K562 (cell line): ENCODE measurements at regions not wholly inside any gene's neighbourhood (a gene's known extent, or its start where the extent isn't known, plus 50 kb on each side); places are given as distances from the start of the nearest gene placed in this dataset.

ENCODE experiments used
- ATAC-seq: fragments of 200-7000 bp; cut with Tn5 transposase; 3 replicates; pipeline ENCODE4 v1.9.1; 2020; ENCODE audit warnings: moderate library complexity
- BruUV-seq: library from RNA; stranded (reverse); fragments of 400-500 nt; replicated peaks from 2 replicates; lab custom pipeline; 2021; lab: Mats Ljungman, UMichigan
- CTCF ChIA-PET: fragments of 300-600 bp; formaldehyde crosslinking; extraction: SDS; loops from one replicate; lab custom pipeline; 2021; ENCODE audit warnings: low intra/inter-chr PET ratio; lab: Yijun Ruan, JAX
- POLR2A ChIA-PET: fragments of 300-600, 350-650 bp; sonication (Branson Sonifier 250); formaldehyde crosslinking; extraction: SDS; loops from one replicate; lab custom pipeline; 2021; ENCODE audit warnings: antibody characterized with exemption, inconsistent platforms; lab: Yijun Ruan, JAX
- DNase-seq, 4 experiments: peaks; one replicate each; pipeline versions ENCODE4 v3.0.0 to v3.0.0-alpha.2; 2011 to 2018; ENCODE audit warnings: low spot score in 3 of 4, mixed read lengths in 3 of 4; ENCODE audit errors: extremely low read depth in 1 of 4
- FAIRE-seq: peaks from 2 replicates; lab custom pipeline; 2011; peaks lifted over from hg19 to GRCh38; lab: Jason Lieb, UNC
- H2AFZ ChIP-seq: 2 replicates; pipeline ENCODE4 v1.6.0; 2011; ENCODE audit warnings: low read depth, low read length, control low read depth, inconsistent platforms
- H3K27ac ChIP-seq: fragments of 200-600 bp; 3 replicates; pipeline ENCODE4 v1.8.0; 2011; ENCODE audit warnings: low read depth, mild to moderate bottlenecking, control low read depth, inconsistent platforms, low read length, moderate library complexity, mixed read lengths; ENCODE audit errors: extremely low read depth
- H3K27me3 ChIP-seq, 2 experiments: fragments of 300-600 bp in 1 of 2; 2 replicates in 1 of 2; 3 replicates in 1 of 2; pipeline versions ENCODE4 v1.6.0 to v1.8.0; 2011; ENCODE audit warnings: inconsistent platforms in 2 of 2, low read length in 2 of 2, mild to moderate bottlenecking in 1 of 2, mixed read lengths in 1 of 2, moderate library complexity in 1 of 2; ENCODE audit not compliant: control insufficient read depth in 2 of 2, insufficient read depth in 2 of 2
- H3K36me3 ChIP-seq: fragments of 300-600 bp; 3 replicates; pipeline ENCODE4 v1.8.0; 2011; ENCODE audit warnings: mild to moderate bottlenecking, low read length, inconsistent platforms; ENCODE audit not compliant: control insufficient read depth, insufficient read depth
- H3K4me1 ChIP-seq, 2 experiments: fragments of 200-600 bp in 1 of 2; replicated peaks in 1 of 2; 2 replicates in 1 of 2; 3 replicates in 1 of 2; pipeline versions ENCODE4 v1.5.1 to v1.8.0; 2011; ENCODE audit warnings: inconsistent platforms in 2 of 2, low read length in 2 of 2, mild to moderate bottlenecking in 1 of 2, mixed read lengths in 1 of 2, moderate library complexity in 1 of 2; ENCODE audit not compliant: control insufficient read depth in 2 of 2, insufficient read depth in 2 of 2
- H3K4me2 ChIP-seq: 2 replicates; pipeline ENCODE4 v1.6.1; 2011; ENCODE audit warnings: low read length, control low read depth, inconsistent platforms, mixed read lengths; ENCODE audit not compliant: insufficient read depth
- H3K4me3 ChIP-seq: fragments of 200-600 bp; sonication (generic), shearing (Covaris generic); 2 replicates; pipeline ENCODE4 v1.5.1; 2016; ENCODE audit warnings: control low read depth, inconsistent platforms
- H3K79me2 ChIP-seq: fragments of 200-600 bp; 3 replicates; pipeline ENCODE4 v1.8.0; 2011; ENCODE audit warnings: low read length, inconsistent platforms; ENCODE audit not compliant: control insufficient read depth, insufficient read depth
- H3K9ac ChIP-seq, 2 experiments: 2 replicates each; pipeline versions ENCODE4 v1.6.0 to v1.6.1; 2011; ENCODE audit warnings: low read depth in 2 of 2, low read length in 2 of 2, control low read depth in 1 of 2, inconsistent platforms in 1 of 2, mild to moderate bottlenecking in 1 of 2, mixed read lengths in 1 of 2; ENCODE audit not compliant: insufficient read depth in 1 of 2
- H3K9me1 ChIP-seq: one replicate; pipeline ENCODE4 v1.6.0; 2011; ENCODE audit warnings: inconsistent platforms, mild to moderate bottlenecking, low read length, moderate library complexity; ENCODE audit not compliant: control insufficient read depth, insufficient read depth
- H3K9me3 ChIP-seq: replicated peaks from 2 replicates; pipeline ENCODE4 v1.5.1; 2011; ENCODE audit warnings: low read depth, low read length, inconsistent platforms; ENCODE audit not compliant: control insufficient read depth, insufficient read depth
- H4K20me1 ChIP-seq: replicated peaks from 2 replicates; pipeline ENCODE4 v1.6.1; 2011; ENCODE audit warnings: low read length, inconsistent platforms, mixed read lengths; ENCODE audit not compliant: control insufficient read depth, insufficient read depth
- BCLAF1 ChIP-seq, 2 experiments: fragments of 450-650 bp in 1 of 2; IDR thresholded peaks; 2 replicates each; pipeline ENCODE4 v1.6.1; 2011 to 2017; ENCODE audit warnings: low read depth in 2 of 2, antibody characterized with exemption in 1 of 2, borderline replicate concordance in 1 of 2, low read length in 1 of 2, mild to moderate bottlenecking in 1 of 2, mixed read lengths in 1 of 2; ENCODE audit not compliant: control insufficient read depth in 1 of 2
- CAMTA2 ChIP-seq: fragments of 250-450 bp; sonication (Bioruptor Pico); conservative IDR thresholded peaks from 2 replicates; pipeline ENCODE4 v1.5.1; 2022
- MAFK ChIP-seq: IDR thresholded peaks from 2 replicates; pipeline ENCODE4 v1.6.1; 2011; ENCODE audit warnings: low read length, improper control_type of control experiment
- NFYB ChIP-seq: IDR thresholded peaks from 2 replicates; pipeline ENCODE4 v1.6.1; 2011; ENCODE audit warnings: mild to moderate bottlenecking, moderate library complexity; ENCODE audit not compliant: insufficient read length; ENCODE audit errors: extremely low read depth
- POLR2H ChIP-seq: IDR thresholded peaks from 2 replicates; pipeline ENCODE4 v1.6.1; 2016; ENCODE audit warnings: missing genetic modification characterization, low read depth, mild to moderate bottlenecking, control low read depth, missing compliant biosample characterization, moderate library complexity
- RBM17 ChIP-seq: fragments of 200-400 bp; formaldehyde crosslinking; IDR thresholded peaks from 2 replicates; pipeline ENCODE4 v1.6.1; 2017; ENCODE audit warnings: low read depth, mild to moderate bottlenecking, low read length, borderline replicate concordance
- ZNF184 ChIP-seq: sonication (generic); formaldehyde crosslinking; IDR thresholded peaks from 2 replicates; pipeline ENCODE4 v1.5.0; 2020; ENCODE audit warnings: missing genetic modification reagents
- ZNF511 ChIP-seq: sonication (generic); formaldehyde crosslinking; IDR thresholded peaks from 2 replicates; pipeline ENCODE4 v1.8.0; 2022; ENCODE audit warnings: mild to moderate bottlenecking, missing genetic modification reagents
- ZNF695 ChIP-seq: fragments of 450-650 bp; formaldehyde crosslinking; IDR thresholded peaks from 2 replicates; pipeline ENCODE4 v1.4.0; 2020; ENCODE audit warnings: mild to moderate bottlenecking, moderate library complexity
- WGBS: fragments of 100-300 bp; shearing (Covaris generic); methylation state at CpG from one replicate; pipeline ENCODE4 v1.1.6; 2016; ENCODE audit warnings: low coverage, mixed read lengths; ENCODE audit not compliant: insufficient coverage; ENCODE audit errors: missing lambda C conversion rate; 5-methylcytosine and 5-hydroxymethylcytosine counted together
- in situ Hi-C: fragments of 300-500 bp; cut with MboI; formaldehyde crosslinking; loops from 4 replicates; pipeline ENCODE4 v1.15.0; 2018; ENCODE audit warnings: inconsistent platforms, mixed read lengths
- intact Hi-C: fragments of 100-400 bp; cut with micrococcal nuclease; formaldehyde crosslinking; loops from 2 replicates; pipeline ENCODE4 v1.14.2; 2022
- TF ChIP-seq, protein P1 (sequence below): fragments of 250-450 bp; sonication (Bioruptor Pico); IDR thresholded peaks from 2 replicates; pipeline ENCODE4 v1.4.0; 2020; ENCODE audit warnings: mild to moderate bottlenecking, moderate library complexity, borderline replicate concordance

DNA sequence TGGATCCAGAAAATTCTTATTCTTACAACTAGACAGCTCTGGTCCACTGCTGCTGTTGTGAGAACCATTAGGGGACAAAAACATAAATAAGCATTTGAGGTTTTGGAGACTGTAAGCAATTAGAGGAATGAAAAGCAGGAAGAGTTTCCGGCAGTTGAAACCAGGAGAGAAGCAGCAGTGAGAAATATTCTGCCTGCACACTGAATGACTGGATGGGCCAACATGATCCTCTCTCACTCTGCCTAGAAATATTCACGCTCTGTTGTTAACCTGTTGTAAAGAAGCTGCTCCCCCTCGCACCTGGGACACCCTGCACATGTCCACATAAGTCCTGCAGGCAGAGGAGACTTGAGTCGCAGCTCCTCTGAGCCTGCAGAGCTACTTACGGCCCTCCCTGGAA, 60.4 kb upstream of the RNF152 start:
- peaks cover 0 to 18% of the 10 kb centered on the region in 2 experiments; a peak in 2 of 5 replicates for H3K27me3 ChIP-seq
- H3K9me1 ChIP-seq, result no peaks in the 10 kb centered on the region
- WGBS, result 4% methylated on average over 3 of the region's 5 CpGs
- CTCF ChIA-PET, result no interaction called here
- H3K9me3 ChIP-seq, result no peaks in the 10 kb centered on the region
- no peak overlapping the region for H3K9ac ChIP-seq
- ATAC-seq (no peak), FAIRE-seq (no peak), DNase-seq (no peak)
- no TSS peak for BruUV-seq
- H3K4me2 ChIP-seq, result no peak overlapping the region
- in situ Hi-C loops, result no loop called here
- POLR2A ChIA-PET, result no interaction called here
- H3K36me3 ChIP-seq, result no peaks in the 10 kb centered on the region
- intact Hi-C loops, result no loop called here
- no peaks in the 10 kb centered on the region for H4K20me1 ChIP-seq
- no peaks in the 10 kb centered on the region for H3K4me1 ChIP-seq
- no peak for TF ChIP-seq ZNF695
- TF ChIP-seq RBM17, result no peak
- no peak for TF ChIP-seq ZNF511 (CRISPR knock-in tag)
- no peak for TF ChIP-seq POLR2H
- no peak overlapping the region for H3K27ac ChIP-seq
- no peaks in the 10 kb centered on the region for H3K79me2 ChIP-seq
- H2AFZ ChIP-seq, result no peak overlapping the region
- no peak overlapping the region for H3K4me3 ChIP-seq

DNA sequence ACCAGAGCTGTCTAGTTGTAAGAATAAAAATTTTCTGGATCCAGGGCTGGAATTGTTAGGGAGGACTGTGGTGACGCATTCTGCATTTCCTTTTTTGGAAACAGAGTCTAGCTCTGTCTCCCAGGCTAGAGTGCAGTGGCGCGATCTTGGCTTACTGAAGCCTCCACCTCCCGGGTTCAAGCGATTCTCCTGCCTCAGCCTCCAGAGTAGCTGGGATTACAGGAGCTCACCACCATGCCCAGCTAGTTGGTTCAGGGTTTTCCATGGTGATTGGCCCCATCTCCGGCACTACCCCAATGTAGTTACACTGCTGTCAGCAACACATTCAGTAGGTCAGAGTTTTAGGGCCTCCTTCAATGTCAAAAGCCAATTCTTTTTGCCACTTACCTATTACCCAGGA, 58.6 kb upstream of the RNF152 start:
- CTCF ChIA-PET, result no interaction called here
- no TSS peak for BruUV-seq
- H4K20me1 ChIP-seq, result no peaks in the 10 kb centered on the region
- DNase-seq (no peak), FAIRE-seq (no peak), ATAC-seq (no peak)
- H3K79me2 ChIP-seq, result no peaks in the 10 kb centered on the region
- H3K4me1 ChIP-seq, result no peaks in the 10 kb centered on the region
- H3K36me3 ChIP-seq, result no peaks in the 10 kb centered on the region
- WGBS, result 0% methylated on average over 5 of the region's 6 CpGs
- no peaks in the 10 kb centered on the region for H3K9me1 ChIP-seq
- H3K27me3 ChIP-seq, result peaks cover 0 to 8% of the 10 kb centered on the region in 2 experiments; a peak in 2 of 5 replicates
- intact Hi-C loops (no loop called here), in situ Hi-C loops (no loop called here)
- no peak overlapping the region for H3K4me3 ChIP-seq
- H3K27ac ChIP-seq, result no peak overlapping the region
- no peaks in the 10 kb centered on the region for H3K9me3 ChIP-seq
- POLR2A ChIA-PET, result no interaction called here
- H2AFZ ChIP-seq, result no peak overlapping the region
- no peak overlapping the region for H3K4me2 ChIP-seq
- H3K9ac ChIP-seq, result no peak overlapping the region
- TF ChIP-seq MAFK (no peak), ZNF184 (no peak), NFYB (no peak), BCLAF1 (IDR thresholded peaks at IDR 0.05; ENCODE audit: borderline replicate concordance in 1 of 2, control insufficient read depth in 1 of 2, low read depth in 2 of 2, low read length in 1 of 2) (no peak), CAMTA2 (CRISPR knock-in tag) (no peak)
- TF ChIP-seq, protein P1, sequence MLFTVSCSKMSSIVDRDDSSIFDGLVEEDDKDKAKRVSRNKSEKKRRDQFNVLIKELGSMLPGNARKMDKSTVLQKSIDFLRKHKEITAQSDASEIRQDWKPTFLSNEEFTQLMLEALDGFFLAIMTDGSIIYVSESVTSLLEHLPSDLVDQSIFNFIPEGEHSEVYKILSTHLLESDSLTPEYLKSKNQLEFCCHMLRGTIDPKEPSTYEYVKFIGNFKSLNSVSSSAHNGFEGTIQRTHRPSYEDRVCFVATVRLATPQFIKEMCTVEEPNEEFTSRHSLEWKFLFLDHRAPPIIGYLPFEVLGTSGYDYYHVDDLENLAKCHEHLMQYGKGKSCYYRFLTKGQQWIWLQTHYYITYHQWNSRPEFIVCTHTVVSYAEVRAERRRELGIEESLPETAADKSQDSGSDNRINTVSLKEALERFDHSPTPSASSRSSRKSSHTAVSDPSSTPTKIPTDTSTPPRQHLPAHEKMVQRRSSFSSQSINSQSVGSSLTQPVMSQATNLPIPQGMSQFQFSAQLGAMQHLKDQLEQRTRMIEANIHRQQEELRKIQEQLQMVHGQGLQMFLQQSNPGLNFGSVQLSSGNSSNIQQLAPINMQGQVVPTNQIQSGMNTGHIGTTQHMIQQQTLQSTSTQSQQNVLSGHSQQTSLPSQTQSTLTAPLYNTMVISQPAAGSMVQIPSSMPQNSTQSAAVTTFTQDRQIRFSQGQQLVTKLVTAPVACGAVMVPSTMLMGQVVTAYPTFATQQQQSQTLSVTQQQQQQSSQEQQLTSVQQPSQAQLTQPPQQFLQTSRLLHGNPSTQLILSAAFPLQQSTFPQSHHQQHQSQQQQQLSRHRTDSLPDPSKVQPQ, result no peak
